Breast epithelium (tissue), 3 donors: ENCODE measurements at regions not wholly inside any gene's neighbourhood (a gene's known extent, or its start where the extent isn't known, plus 50 kb on each side); places are given as distances from the start of the nearest gene placed in this dataset.

ENCODE experiments used
- CTCF ChIP-seq, 3 donors: fragments of 450-650 bp; IDR thresholded peaks; one replicate each; pipeline ENCODE4 v1.5.1; 2016 to 2017; ENCODE audit warnings: antibody characterized with exemption in 3 of 3, mild to moderate bottlenecking in 3 of 3, moderate library complexity in 3 of 3
- POLR2A ChIP-seq: fragments of 450-650 bp; IDR thresholded peaks from one replicate; pipeline ENCODE4 v1.6.1; 2016; ENCODE audit warnings: antibody characterized with exemption, mild to moderate bottlenecking, moderate library complexity

- TF ChIP-seq CTCF (IDR thresholded peaks at IDR 0.05), result no peak
- TF ChIP-seq POLR2A, result no peak
Observed at GRCh38 chr10:28794986-28795385, 117.7 kb downstream of the BAMBI start.
